ENCODE measurements at regions not wholly inside any gene's neighbourhood (a gene's known extent, or its start where the extent isn't known, plus 50 kb on each side); places are given as distances from the start of the nearest gene placed in this dataset.
"Not testable (repeated sequence)": the region's sequence is repeated elsewhere in the genome, so short reads cannot be mapped to it uniquely, and the experiment has no call there.

DNA sequence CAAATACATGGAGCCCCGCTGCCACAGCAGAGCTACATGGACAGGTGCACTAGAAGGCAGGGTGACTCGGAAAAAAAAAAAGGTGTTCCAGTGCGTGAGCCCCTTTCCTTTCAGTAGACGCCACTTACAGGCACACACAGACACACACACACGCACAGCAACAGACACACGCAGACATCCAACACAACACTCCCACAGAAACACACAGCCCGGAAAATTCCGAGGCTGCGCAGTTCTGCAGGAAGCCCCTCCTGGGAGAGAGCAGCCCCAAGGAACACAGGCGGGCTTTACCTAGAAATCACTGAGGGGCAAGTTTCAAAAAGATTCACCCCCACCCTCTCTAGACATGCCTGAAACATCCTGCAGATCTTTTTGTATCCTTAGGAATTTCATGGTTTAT, 136.0 kb upstream of the WSB1 start:
- TF ChIP-seq TAF1 (IDR thresholded peaks at IDR 0.05; ENCODE audit: borderline replicate concordance, low read depth, low read length) (no peak), POLR2A (IDR thresholded peaks at IDR 0.05; ENCODE audit: low read depth, low read length) (no peak), POLR2AphosphoS5 (IDR thresholded peaks at IDR 0.05; ENCODE audit: low read depth, low read length) (no peak)
- DNase-seq (ENCODE audit: insufficient read length) (no peak), FAIRE-seq (no peak)

DNA sequence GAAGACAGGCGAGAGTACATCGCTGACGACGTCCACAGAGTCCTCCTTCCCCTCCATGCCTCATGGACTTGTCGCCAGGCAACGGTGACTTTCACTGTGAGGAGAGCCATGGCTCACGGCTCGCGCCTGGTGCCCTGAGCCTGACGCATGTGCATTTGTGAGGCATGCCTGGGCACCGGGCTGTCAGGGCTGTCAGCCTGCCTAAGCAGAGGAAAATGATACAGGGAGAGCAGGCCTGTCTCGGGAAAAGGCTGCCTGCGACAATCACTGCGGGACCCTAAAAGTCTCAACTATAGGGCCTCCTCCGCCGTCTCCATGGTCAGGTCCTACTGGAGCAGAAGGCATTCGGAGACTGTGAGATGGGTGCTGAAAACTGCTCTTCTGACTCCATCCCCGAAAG, 135.5 kb upstream of the WSB1 start:
- no peak for FAIRE-seq
- DNase-seq (ENCODE audit: insufficient read length) = no peak
- no peak for TF ChIP-seq TAF1 (IDR thresholded peaks at IDR 0.05; ENCODE audit: borderline replicate concordance, low read depth, low read length)
- no peak for TF ChIP-seq POLR2A (IDR thresholded peaks at IDR 0.05; ENCODE audit: low read depth, low read length)
- TF ChIP-seq POLR2AphosphoS5 (IDR thresholded peaks at IDR 0.05; ENCODE audit: low read depth, low read length) = no peak

DNA sequence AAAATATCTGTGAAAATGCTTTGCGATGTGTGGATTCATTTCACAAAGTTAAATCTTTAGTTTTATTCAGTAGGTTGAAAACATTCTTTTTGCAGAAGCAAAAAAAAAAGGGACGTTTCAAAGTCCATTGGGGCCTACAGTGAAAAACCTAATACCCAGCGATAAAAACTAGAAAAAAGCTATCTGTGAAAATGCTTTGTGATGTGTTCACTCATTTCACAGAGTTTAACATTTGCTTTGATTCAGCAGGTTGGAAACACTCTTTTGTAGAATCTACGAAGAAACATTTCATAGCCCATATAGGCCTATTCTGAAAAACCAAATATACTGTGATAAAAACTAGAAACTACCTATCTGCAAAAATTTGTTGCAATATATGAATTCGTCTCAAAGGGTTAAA, 113.6 kb upstream of the WSB1 start:
- FAIRE-seq (no peak), DNase-seq (ENCODE audit: insufficient read length) (no peak)
- TF ChIP-seq POLR2A (IDR thresholded peaks at IDR 0.05; ENCODE audit: low read depth, low read length) = no peak
- no peak for TF ChIP-seq POLR2AphosphoS5 (IDR thresholded peaks at IDR 0.05; ENCODE audit: low read depth, low read length)
- TF ChIP-seq TAF1 (IDR thresholded peaks at IDR 0.05; ENCODE audit: borderline replicate concordance, low read depth, low read length) = no peak

DNA sequence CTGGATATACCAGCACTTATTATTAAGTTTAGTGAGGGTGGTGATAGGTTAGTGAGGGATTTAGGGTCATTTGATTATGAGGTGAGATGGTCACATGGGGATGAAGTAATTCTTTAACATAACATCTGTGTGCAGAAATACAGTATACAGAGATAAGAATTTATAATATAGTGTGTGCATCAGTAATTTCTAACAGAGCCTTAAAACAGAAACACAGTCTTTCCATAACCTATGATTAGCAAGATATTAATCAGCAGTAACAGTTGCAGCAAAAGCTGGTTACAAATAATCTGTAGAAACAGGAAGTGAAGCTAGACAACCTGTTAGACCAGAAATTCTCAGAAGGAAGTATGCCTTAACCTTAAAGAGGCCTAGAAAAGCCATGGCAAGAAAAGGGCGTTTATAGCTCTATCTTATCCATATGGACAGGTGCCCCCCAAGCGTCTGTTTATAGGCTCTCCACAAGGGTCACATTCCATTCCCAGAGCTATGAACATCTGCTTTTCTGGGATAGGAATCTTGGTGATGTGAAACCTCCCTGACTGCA, 112.5 kb upstream of the WSB1 start:
- not testable (repeated sequence) for FAIRE-seq; DNase-seq (ENCODE audit: insufficient read length)

DNA sequence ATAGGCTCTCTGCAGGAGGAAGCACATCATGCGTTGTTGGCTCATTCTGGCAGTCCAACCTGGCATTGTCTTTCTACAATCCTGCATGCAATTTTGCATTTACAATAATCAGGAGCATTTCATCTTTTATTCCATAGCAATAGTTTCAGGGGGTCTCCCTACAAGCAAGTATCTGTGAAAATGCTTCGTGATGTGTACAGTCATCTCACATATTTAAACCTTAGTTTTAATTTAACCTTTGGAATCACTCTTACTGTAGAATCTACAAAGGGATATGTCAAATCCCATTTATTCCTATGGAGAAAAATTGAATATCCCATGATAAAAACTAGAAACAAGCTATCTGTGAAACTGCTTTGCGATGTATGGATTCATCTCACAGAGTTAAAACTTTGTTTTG, 112.0 kb upstream of the WSB1 start:
- TF ChIP-seq TAF1 (IDR thresholded peaks at IDR 0.05; ENCODE audit: borderline replicate concordance, low read depth, low read length) (no peak), POLR2AphosphoS5 (IDR thresholded peaks at IDR 0.05; ENCODE audit: low read depth, low read length) (no peak), POLR2A (IDR thresholded peaks at IDR 0.05; ENCODE audit: low read depth, low read length) (no peak)
- FAIRE-seq (no peak), DNase-seq (ENCODE audit: insufficient read length) (no peak)

DNA sequence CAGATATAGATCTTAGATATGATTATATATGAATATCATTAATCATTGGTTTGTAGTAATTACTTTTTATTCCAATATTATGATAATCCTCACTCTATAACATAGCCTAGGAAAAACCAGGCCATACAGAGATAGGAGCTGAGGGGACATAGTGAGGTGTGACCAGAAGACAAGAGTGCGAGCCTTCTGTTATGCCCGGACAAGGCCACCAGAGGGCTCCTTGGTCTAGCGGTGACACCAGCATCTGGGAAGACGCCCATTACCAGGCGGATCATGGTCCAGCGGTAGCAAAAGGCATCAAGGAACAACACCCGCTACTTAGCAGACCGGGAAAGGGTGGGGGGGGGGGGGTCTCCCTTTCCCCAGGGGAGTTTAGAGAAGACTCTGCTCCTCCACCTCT, 96.4 kb upstream of the WSB1 start:
- not testable (repeated sequence) for FAIRE-seq; DNase-seq (ENCODE audit: insufficient read length)

DNA sequence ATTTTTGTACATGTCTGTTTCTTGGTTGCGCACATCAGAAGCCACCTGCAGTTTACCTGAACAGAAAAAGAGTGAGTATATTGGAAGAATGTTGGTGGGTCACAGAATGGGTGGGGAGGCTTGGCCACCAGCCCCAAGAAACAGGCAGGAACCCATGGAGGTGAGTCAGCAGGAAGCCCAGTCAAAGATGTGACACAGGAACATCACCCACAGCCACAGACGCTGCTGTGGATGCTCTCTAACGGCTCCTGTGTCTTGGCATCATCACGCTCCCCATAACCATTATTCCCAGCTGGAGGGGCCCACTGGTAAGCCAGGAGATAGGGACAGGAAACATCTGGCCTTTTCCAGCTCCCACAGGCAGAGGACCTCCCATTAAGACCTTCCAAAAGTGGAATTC, 94.0 kb upstream of the WSB1 start:
- TF ChIP-seq TAF1 (IDR thresholded peaks at IDR 0.05; ENCODE audit: borderline replicate concordance, low read depth, low read length) (no peak), POLR2A (IDR thresholded peaks at IDR 0.05; ENCODE audit: low read depth, low read length) (no peak), POLR2AphosphoS5 (IDR thresholded peaks at IDR 0.05; ENCODE audit: low read depth, low read length) (no peak)
- FAIRE-seq = no peak

DNA sequence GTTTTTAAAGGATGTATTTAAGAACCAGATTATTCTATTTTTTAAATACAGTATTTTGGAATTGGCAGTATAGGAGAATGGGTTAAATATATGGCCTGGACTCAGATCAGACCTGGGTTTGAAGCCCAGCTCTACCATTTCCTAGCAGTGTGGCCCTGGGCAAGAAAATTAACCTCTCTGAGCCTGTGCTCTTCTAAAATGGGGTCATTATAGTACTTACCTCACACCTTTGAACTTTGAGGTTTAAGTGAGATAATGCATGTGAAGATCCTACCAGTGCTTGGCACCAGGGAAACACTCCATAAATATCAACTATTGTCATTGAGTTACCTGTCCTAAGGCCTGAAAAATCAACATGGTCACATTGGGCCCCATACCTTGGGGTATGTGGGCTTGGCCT, 93.4 kb upstream of the WSB1 start:
- TF ChIP-seq TAF1 (IDR thresholded peaks at IDR 0.05; ENCODE audit: borderline replicate concordance, low read depth, low read length) (no peak), POLR2AphosphoS5 (IDR thresholded peaks at IDR 0.05; ENCODE audit: low read depth, low read length) (no peak), POLR2A (IDR thresholded peaks at IDR 0.05; ENCODE audit: low read depth, low read length) (no peak)
- DNase-seq (ENCODE audit: insufficient read length) (no peak), FAIRE-seq (no peak)

More for the DNA sequence above, 94.0 kb upstream of the WSB1 start:
- no peak for DNase-seq (ENCODE audit: insufficient read length)

DNA sequence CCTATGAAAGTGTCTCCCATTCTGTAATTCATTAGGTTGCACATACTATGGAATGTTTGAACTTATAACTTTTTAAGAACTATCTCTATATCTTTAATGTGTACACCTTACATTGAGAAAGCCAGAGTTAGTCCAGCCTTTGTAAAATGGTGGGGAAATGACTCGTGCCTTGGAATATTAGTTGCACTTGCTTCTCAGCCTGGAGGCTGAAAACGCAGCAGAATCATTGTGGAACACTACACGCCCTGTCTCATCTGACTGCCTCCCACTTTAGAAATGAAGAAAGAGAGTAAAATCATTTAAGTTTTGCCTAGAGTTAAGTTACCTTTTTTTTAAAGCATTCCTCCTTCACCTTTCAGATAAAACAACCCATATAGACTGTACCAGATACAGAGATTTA, 90.7 kb upstream of the WSB1 start:
- DNase-seq (ENCODE audit: insufficient read length) = no peak
- no peak for FAIRE-seq
- TF ChIP-seq POLR2A (IDR thresholded peaks at IDR 0.05; ENCODE audit: low read depth, low read length) (no peak), POLR2AphosphoS5 (IDR thresholded peaks at IDR 0.05; ENCODE audit: low read depth, low read length) (no peak), TAF1 (IDR thresholded peaks at IDR 0.05; ENCODE audit: borderline replicate concordance, low read depth, low read length) (no peak)

DNA sequence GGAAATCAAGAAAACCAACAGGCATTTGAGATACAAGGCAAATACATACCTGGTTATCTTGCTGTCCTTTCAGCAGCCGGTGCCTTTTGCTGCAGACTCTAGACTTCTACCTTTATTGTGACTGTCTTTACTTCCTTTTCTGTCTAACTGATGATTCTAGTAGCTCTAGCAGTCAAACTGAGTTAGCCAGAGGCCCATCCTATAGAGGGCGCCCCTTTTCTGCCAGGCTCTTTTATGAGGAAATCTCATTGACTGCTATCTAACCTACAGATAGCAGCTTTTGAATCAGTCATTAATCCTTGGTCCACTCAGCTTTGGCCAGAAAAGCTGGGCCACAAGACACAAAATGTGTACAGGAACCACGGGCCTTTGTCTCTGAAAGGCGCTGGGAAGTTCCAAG, 87.5 kb upstream of the WSB1 start:
- DNase-seq (ENCODE audit: insufficient read length) = no peak
- TF ChIP-seq TAF1 (IDR thresholded peaks at IDR 0.05; ENCODE audit: borderline replicate concordance, low read depth, low read length) (no peak), POLR2AphosphoS5 (IDR thresholded peaks at IDR 0.05; ENCODE audit: low read depth, low read length) (no peak)
- FAIRE-seq = no peak

DNA sequence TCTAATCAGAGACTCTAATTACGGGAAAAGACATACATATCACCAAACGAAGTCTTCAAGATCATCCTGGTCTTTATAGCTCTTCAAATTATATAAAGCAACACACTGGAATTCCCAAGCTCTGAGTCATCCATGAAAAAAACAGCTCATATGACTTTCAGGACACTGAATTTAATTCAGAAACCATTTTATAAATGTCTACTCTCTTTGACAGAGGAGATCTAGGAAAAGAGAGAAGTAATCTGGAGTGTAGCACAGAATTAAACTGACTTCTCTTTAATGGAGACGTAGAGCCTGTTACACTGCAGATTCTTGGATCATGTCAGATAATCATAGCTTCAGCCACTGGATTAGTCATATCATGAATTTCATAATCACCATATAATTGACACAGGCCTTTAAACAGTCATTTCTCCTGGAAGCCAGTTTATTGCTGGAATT, 86.8 kb upstream of the WSB1 start:
- DNase-seq (ENCODE audit: insufficient read length) (no peak), FAIRE-seq (no peak)
- no peak for TF ChIP-seq TAF1 (IDR thresholded peaks at IDR 0.05; ENCODE audit: borderline replicate concordance, low read depth, low read length)
- no peak for TF ChIP-seq POLR2A (IDR thresholded peaks at IDR 0.05; ENCODE audit: low read depth, low read length)
- TF ChIP-seq POLR2AphosphoS5 (IDR thresholded peaks at IDR 0.05; ENCODE audit: low read depth, low read length) = no peak

DNA sequence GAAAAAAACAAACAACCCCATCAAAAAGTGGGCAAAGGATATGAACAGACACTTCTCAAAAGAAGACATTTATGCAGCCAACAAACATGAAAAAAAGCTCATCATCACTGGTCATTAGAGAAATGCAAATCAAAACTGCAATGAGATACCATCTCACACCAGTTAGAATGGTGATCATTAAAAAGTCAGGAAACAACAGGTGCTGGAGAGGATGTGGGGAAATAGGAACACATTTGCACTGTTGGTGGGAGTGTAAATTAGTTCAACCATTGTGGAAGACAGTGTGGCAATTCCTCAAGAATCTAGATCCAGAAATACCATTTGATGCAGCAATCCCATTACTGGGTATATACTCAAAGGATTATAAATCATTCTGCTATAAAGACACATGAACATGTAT, 85.5 kb upstream of the WSB1 start:
- not testable (repeated sequence) for FAIRE-seq; DNase-seq (ENCODE audit: insufficient read length)

DNA sequence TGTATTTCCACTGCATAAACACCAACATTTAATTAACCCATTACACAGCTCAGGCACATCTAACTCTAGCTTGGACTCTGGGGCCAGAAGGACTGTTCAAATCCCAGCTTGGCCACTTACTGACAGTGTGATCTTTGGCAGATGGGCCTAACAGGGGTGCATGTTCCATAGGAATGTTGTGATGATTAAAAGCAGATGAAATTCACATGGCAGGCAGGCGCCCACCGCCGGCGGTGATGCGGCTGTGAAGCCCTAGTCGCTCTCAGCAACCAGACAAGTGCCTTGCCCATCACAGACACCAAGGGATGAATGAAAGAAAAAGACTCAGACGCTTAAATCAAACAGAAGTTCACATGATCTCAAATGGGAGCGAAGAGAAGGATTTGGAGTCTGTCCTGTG, 84.6 kb upstream of the WSB1 start:
- TF ChIP-seq TAF1 (IDR thresholded peaks at IDR 0.05; ENCODE audit: borderline replicate concordance, low read depth, low read length) = no peak
- no peak for TF ChIP-seq POLR2AphosphoS5 (IDR thresholded peaks at IDR 0.05; ENCODE audit: low read depth, low read length)
- TF ChIP-seq POLR2A (IDR thresholded peaks at IDR 0.05; ENCODE audit: low read depth, low read length) = no peak
- FAIRE-seq (peak; percentile 82), DNase-seq (ENCODE audit: insufficient read length) (no peak)

DNA sequence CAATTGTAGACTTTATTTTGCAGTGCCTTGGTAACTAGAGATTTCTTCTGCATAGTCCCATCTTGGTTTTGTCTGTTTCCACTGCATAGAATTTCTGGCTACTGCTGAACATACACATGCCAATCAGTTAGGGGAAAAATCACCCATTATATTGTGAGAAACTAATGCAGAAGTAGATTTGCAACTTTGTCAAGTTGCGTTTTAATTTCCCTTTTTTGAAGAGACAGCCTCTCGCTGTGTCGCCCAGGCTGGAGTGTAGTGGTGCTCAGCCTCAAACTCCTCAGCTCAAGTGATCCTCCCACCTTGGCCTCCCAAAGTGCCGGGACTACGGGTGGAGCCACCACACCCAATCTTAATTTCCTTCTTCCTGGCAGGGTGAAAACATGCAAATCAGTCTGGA, 83.1 kb upstream of the WSB1 start:
- FAIRE-seq = peak; percentile 80
- DNase-seq (ENCODE audit: insufficient read length) = not testable (repeated sequence)
